ENCODE measurements at regions not wholly inside any gene's neighbourhood (a gene's known extent, or its start where the extent isn't known, plus 50 kb on each side); places are given as distances from the start of the nearest gene placed in this dataset.

DNA sequence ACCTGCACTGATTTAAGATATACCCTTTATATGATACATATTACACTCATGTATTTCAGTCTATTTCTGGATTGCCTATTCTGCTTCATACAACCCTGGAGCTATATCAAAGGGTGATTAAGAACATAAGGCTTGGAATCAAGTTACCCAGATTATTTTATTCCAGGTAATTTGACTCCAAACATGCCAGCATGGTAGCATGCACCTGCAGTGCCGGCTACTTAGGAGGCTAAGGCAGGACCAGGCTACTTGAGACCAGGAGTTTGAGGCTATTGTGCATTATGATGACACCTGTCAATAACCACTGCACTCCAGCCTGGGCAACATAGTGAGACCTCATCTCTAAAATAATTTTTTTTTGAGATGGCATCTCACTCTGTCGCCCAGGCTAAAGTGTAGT, 50.4 kb upstream of the NEO1 start:
- no peak for DNase-seq (ENCODE audit: low read depth in 4 of 4, low spot score in 3 of 4)

DNA sequence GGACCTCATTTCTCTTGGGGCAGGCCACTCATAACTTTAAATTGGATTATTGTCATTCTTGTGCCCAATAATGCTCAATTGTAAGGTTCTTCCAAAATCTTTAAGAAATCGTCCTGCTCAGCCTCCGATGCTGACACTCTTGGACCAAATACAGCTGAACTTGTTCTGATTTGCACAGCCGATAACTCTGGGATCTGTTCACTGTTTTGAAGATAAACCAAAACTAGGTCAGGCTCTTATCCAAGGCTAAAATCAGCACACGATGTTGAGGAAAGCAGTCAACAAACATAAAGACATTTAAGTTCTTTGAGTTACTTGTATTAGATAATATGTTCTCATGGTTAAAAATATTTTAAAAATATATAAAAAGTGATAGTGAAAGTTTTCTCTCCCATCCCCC, 52.0 kb upstream of the NEO1 start:
- DNase-seq (ENCODE audit: low read depth in 4 of 4, low spot score in 3 of 4), result no peak

DNA sequence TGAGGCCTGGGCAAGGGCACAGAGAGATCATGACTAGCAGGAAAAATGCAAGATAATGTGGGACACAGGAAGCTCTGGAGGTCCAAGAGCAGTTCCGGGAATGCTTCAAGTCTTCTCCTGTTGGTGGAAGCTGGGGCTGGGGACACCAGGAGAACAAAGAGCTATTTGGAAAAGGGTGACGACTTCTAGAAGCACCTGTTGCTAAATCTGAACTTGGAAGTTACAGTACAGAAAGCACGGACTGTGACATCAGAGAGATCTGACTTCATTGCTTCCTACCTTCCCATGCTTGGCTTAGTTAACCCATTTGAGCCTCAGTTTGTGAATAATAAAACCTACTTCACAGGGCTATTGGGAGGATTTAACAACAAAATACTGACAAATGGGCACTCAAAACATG, 52.7 kb upstream of the NEO1 start:
- DNase-seq (ENCODE audit: low read depth in 4 of 4, low spot score in 3 of 4), result no peak

DNA sequence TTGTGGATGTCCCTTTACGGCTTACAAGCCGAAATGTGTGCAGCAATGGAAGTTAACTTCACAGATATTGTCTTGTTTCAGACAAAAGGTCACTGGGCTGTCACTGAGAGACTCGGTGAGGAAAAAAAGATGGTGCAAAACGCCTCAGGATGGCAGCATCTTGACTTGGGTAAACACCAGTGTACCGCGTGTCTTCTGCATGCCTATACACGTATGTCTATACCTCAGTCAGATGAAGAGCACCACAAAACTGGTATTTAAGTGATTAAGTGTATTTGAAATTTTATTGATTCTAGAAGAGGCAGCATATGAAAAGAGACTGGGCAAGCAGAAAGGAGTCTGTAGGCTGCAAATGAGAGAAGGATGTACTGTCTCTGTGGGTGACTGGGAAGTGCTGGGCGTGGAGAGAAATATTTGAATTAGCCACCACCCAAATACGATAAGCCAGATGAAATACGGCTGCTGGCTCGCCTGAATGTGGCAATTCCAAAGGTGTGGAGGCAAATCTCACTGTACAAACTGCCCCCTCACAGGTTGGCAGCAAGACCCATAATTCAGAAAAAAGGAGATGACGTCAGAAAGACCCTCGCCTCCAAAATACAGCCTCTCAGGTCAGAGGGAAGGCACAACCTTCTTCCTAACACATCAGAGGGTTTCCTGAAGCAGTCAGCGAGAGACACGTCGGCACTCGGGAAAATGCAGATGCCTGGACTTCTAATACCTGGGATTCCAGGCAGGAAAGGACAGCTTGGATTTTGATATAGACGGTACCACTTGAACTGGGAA, 53.4 kb upstream of the NEO1 start:
- DNase-seq (ENCODE audit: low read depth in 4 of 4, low spot score in 3 of 4), result no peak

DNA sequence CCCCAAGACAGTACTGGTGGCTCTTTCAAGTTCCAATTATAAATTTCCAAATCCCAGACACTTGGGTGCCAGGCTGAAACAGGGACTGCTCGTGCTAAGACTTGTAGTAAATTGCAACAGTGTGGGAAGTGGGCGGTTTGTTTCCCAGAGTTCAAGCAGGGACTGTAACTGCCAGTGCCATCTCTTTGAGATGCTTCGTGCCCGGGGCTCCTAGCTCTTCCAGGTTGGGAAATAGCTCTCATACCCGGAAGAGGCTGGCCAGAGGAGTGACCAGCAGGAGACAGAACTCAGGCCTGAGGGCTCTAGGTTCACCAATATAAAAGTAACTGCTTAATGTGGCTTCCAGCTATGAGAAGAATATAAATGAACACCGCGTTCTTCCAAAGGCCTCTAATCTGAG, 54.0 kb upstream of the NEO1 start:
- DNase-seq (ENCODE audit: low read depth in 4 of 4, low spot score in 3 of 4), result no peak

DNA sequence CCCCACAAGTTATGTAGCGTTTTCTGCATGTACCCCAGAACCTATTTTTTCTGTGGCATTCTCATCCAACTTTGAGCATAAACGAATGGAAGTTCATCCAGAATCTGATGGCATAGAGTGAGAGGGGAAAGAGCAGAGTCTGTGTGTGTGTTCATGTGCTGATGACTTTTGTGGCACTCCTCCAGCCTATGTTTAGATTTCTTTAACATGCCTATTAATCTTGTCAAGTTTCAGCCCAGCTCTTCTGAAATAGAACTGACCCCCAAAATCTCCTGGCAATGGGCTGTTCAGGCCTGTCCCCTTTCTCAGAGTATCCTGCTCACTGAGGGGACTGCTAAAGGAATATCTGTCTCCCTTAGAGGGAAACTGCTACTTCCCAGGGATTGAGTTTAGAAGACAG, 56.4 kb upstream of the NEO1 start:
- no peak for DNase-seq (ENCODE audit: low read depth in 4 of 4, low spot score in 3 of 4)

DNA sequence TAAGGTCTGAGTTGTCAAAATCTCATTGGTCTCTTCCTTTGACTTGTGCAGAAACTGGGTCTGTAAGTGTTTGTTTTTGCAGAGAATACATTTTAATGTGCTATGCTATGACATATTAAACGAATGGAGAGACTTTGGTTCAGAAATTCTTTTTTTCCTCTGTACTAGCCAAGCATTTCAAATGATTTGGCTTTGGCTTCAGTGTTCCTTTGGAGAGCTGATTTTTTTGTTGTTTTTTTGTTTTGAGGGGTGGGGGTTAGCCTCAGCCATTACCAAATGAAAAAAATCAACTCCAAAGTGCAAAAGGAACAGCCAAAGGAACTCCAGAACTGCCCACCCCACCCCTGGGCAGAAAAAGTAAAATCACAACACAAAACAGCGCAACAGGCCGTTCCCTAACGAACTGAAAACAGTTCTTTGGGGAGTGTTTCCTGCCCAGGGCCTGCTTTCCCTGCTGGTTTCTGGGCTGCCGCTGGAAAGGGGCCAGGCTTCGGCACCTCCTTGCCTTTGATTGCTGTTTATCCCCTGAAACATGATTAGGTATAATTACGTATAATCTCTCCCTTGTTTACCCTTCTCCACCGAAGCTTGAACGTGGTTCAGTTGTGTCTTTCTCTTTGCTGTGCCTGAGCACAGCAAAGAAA, 57.6 kb upstream of the NEO1 start:
- DNase-seq (ENCODE audit: low read depth in 4 of 4, low spot score in 3 of 4), result no peak

DNA sequence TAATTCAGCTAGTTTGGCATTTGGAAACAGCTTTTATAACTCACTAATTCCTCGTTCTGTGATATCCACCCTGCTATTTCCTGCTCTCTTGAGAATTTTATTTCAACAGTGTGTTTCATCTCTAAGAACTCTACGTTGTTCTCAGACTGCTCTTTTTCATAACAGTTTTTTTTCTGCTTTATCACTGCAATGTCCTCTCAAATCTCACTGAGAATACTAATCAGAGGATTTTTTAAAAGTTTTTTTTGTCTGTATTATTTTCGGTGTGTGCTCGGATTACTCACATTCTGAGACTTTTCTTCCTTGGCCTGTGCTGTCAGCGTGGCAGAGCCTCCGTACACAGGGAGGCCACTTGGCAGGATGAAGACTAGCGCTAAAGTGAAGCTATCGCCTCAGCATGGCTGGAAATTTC, 59.4 kb upstream of the NEO1 start:
- DNase-seq (ENCODE audit: low read depth in 4 of 4, low spot score in 3 of 4), result no peak

DNA sequence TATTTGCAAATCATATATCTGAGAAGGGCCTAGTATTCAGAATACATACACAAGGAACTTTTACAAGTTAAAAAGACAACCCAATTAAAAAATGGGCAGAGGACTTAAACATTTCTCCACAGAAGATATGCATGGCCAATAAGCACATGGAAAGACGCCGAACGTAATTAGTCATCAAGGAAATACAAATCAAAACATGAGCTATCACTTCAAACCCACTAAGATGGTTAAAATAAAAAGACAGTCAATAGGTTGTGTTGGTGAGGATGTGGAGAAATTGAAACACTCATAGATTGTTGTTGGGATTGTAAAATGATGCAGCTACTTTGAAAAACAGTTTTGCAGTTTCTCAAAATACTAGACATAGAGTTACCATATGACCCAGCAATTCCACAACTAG, 61.2 kb upstream of the NEO1 start:
- DNase-seq (ENCODE audit: low read depth in 4 of 4, low spot score in 3 of 4), result no peak

DNA sequence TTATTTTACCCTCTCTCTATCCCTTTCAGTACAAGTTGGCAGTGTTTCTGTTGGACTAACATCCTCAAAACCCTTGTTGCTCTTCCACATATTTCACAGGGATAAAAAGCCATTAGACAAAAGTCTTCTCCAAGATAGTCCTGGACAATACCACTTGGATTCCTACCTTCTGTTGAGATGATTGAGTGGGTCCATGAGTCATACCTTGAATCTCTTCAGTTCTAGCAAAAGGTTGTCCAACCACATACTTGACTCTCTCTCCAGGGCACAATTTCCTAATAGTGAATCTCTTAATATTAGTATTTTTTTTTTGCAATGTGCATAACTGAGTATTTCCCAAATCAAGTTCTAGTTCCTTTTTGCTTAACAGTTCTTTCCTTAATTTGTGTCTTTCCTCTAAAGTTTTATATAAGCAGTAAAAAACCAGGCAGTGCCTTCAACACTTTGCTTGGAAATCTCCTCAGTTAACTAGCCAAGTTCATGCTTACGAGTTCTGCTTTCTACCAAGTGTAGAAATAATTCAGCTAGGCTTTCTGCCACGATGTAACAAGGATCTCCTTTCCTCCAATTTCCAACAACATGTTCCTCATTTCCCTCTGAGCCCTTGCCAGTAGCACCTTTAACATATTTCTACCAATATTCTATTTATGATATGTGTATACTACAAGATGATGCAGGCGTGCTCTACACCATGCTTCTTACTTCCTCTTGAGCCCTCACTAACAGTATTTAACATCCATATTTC, 68.3 kb upstream of the NEO1 start:
- no peak for DNase-seq (ENCODE audit: low read depth in 4 of 4, low spot score in 3 of 4)

DNA sequence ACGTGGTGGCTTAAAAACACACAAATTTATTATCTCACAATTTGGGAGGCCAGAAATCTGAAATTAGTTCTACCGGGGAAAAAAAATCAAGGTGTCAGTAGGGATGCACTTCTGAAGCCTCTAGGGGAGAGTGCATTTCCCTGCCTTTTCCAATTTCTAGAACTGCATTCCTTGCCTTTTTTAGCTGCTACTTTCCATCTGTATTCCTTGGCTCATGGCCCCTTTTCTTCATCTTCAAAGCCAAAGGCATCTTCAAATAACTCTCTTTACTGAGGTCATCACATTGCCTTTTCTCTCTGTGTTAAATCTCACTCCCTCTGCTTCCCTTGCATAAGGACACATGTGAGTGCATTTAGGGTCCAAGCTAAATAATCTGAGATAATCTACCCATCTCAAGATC, 69.5 kb upstream of the NEO1 start:
- DNase-seq (ENCODE audit: low read depth in 4 of 4, low spot score in 3 of 4), result no peak

DNA sequence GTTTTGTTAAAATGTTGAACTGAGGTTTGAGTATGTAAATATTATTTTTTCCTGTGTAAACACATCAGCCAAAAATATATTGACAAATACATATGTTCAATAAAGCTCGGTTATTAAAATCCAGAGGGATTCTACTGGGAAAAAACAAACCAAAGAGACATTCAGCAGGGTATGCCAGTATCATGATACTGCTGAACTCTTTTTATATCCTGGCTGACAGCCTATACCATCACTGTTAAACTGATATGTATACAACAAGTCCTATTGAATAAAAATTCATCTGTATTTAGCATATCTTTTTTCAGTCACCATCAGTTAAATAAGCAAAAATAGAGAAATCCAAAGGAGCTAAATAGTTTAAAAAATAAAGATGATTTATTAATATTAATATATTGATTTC, 71.6 kb upstream of the NEO1 start:
- DNase-seq (ENCODE audit: low read depth in 4 of 4, low spot score in 3 of 4), result no peak

DNA sequence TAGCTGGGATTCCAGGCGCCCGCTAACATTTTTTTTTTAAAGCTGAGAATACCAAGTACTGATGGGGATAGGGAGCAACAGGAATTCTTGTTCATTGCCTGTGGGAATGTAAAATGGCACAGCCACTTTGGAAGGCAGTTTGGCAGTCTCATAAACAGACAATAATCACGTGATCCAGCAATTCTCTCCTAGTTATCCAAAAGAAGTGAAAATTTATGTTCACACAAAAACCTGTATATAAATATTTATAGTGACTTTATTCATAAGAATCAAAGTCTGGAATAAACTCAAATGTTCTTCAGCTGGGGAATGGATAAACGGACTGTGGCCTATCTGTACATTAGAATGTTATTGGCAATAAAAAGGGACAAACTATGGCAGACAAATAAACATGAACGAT, 72.5 kb upstream of the NEO1 start:
- DNase-seq (ENCODE audit: low read depth in 4 of 4, low spot score in 3 of 4), result no peak

DNA sequence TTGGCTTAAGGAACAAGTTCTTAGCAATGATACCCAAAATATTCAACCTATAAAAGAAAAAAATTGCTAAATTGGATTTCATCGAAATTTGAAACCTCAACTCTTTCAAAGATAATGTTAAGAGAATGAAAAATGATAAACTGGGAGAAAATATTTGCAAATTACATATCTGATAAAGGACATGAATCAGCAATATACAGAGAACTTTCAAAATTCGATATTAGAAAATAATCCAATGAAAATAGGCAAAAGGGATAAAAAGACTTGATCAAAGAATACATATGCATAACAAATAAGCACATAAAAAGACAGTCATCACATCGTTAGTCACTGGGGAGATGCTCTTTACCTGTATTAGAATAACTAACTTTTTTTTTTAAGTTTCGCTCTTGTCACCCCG, 73.0 kb upstream of the NEO1 start:
- no peak for DNase-seq (ENCODE audit: low read depth in 4 of 4, low spot score in 3 of 4)

DNA sequence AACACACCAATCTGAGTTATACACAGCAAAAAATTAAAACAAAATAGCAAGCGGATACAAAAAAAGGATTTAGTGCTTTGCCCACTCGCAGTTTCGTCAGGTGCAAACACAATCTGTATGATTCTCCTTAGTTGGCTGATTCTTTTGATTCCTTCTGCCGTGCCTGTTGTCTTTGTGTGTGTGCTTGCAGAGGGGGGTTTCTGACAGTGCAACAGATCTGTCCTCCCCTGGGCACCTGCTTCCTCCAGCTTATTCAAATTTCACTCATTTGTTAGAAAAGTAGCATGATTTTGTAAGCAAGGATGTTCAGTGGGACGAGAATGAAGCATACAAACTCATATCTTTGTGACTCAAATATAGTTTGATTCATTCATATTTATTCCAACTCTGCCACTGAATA, 74.0 kb upstream of the NEO1 start:
- no peak for DNase-seq (ENCODE audit: low read depth in 4 of 4, low spot score in 3 of 4)

DNA sequence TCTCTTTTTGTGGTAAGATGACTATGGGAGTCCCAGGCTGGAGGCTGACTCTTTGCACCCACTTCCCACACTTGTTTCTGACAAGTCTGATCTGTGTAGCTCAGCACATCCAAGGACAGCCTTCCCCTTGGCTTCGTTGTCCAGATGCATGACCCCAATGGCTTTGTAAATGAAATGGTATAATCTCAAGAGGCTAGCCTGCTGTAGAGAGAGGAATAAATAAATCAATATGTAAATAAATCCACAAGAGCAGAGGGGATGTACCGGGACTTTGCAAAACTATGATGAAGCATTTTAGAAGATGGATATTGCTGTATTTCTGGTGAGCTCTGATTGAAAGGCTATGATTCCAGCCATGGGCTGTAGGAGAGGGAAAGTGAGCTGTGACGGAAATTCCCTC, 79.9 kb upstream of the NEO1 start:
- no peak for DNase-seq (ENCODE audit: low read depth in 4 of 4, low spot score in 3 of 4)

DNA sequence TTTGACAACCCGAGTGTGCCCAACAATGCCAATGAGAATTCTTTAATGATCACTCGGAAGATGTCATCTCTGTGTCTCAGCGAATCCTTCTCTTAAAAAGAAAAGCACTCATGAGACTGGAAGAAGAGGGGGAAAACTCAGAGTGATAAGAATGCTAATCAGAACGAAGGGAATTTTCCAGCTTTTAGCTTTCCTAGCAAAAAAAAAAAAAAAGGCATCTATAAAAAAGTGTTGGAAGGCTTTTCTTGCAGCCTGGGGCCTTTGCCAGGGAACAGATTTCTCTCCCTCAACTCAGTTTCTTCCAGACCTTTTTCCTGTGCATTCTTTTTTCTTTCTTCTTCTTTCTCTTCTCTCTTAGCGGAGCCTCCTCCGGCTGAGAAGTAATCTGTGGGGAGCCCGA, 80.5 kb upstream of the NEO1 start:
- no peak for DNase-seq (ENCODE audit: low read depth in 4 of 4, low spot score in 3 of 4)

DNA sequence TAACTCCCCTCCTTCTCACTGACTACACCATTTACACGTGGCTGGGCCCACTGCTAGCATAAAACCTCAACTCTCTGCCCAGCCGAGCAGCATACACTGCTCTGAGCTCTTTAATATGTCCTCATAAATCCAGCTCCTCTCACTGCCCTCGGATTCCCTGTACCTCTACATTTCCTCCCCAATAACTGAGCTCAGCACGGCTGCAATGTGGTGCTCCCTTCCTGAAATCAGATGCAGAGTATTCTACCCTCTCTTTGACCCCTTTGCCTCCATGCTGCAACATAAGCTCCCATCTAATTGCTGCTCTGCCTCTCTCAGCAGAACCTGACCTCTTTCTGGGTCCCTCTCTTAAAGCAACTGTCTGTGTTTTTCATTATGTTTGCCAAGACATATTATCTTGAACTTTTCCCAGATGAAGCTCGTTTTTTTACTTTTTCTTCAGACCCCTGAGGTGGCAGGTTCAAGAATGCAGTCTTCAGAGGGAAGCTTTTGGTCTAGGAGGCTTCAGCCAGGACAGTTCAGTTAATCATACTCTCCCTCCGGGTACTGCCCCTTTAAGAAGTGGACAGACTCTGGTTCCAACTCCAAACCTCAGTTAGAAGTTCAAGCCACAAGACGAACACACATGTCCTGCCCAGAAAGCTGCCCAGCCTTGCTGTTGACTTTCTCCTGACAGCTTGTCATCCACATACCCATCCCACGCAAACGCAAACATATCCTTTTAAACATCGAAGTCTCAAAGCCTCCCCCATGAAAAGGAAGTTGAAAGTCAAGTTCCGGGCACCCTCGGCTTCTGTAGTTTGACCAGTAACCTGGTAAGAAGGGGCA, 81.1 kb upstream of the NEO1 start:
- DNase-seq (ENCODE audit: low read depth in 4 of 4, low spot score in 3 of 4), result peak in 1 of 4 donors; percentile 72

DNA sequence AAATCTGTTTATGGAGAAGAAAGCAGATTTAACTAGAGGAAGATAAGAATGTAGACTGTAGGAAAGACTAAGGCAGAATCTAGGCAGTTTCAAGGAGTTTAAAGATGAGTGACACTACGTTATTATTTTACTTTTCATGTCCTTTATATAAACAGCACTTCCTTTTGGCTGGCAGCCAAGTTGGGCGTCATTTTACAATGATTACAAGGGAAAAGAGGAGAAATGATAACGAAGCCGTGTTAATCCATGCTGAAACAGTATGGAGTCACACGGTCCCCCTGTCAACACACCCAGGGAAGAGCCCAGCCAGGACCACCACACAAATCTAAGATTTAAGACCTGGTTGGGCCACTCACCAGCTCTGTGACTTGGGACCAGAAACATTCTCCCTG, 83.7 kb upstream of the NEO1 start:
- DNase-seq (ENCODE audit: low read depth in 4 of 4, low spot score in 3 of 4), result no peak

DNA sequence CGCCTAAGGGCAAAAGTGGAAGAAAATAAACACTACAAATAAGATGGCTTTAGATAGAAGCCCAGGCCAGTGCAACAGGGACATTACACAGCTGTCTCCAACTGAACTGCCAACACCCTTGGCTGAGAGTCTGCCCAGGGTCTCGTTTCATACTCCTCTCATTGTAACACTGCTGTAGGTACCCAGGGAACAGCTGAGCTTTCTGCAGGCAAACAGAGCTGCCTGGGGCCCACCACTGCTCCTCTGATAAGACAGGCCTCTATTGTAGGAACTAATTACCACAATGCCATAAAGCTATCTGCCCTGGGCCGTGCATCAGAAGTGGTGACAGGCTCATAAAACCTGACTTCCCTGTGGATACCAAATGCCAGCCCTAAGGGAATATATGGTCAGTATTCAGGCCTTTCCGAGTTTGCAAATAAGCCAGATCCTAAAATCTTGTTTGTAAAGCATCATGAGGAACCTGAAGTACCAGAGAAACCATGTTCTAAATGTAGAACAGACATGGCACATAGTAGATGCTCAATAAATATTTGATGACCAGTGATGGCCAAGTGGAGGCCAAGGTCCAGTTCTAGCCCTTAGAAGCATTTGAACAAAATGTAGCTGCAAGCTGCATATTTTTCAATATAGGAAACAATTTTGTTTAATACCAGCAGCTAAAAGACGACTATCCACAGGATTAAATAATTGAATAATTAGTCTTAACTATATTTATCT, 84.3 kb upstream of the NEO1 start:
- no peak for DNase-seq (ENCODE audit: low read depth in 4 of 4, low spot score in 3 of 4)

Measured in left renal pelvis (tissue), 4 donors.